Muscle of back (tissue), 3 donors: ENCODE measurements at regions not wholly inside any gene's neighbourhood (a gene's known extent, or its start where the extent isn't known, plus 50 kb on each side); places are given as distances from the start of the nearest gene placed in this dataset.
"Not testable (repeated sequence)": the region's sequence is repeated elsewhere in the genome, so short reads cannot be mapped to it uniquely, and the experiment has no call there.

ENCODE experiments used
- DNase-seq, 3 donors: peaks; one replicate each; pipeline versions ENCODE4 v3.0.0 to v3.0.0-alpha.2; 2013

GRCh38 chr5:34439601-34440000 lies 216.5 kb upstream of the RAI14 start:
- DNase-seq = no peak

- not testable (repeated sequence) for DNase-seq
Measured at GRCh38 chr5:34441767-34442166, 214.4 kb upstream of the RAI14 start.

- DNase-seq = no peak
Measured at GRCh38 chr5:34447424-34447823, 208.7 kb upstream of the RAI14 start.

- DNase-seq = no peak
Measured at GRCh38 chr5:34449639-34450038, 206.5 kb upstream of the RAI14 start.

GRCh38 chr5:34450338-34450737 lies 205.8 kb upstream of the RAI14 start:
- no peak for DNase-seq

GRCh38 chr5:34452170-34452828 lies 203.8 kb upstream of the RAI14 start:
- DNase-seq = no peak

GRCh38 chr5:34455098-34455497 lies 201.0 kb upstream of the RAI14 start:
- no peak for DNase-seq

- DNase-seq = no peak
Measured at GRCh38 chr5:34459908-34460307, 196.2 kb upstream of the RAI14 start.

- no peak for DNase-seq
Measured at GRCh38 chr5:34460496-34460895, 195.6 kb upstream of the RAI14 start.

- DNase-seq = no peak
Measured at GRCh38 chr5:34464829-34465228, 191.3 kb upstream of the RAI14 start.

GRCh38 chr5:34465301-34465700 lies 190.8 kb upstream of the RAI14 start:
- peak; percentile 40 to 54 (median 40) for DNase-seq

GRCh38 chr5:34466519-34467388 lies 189.4 kb upstream of the RAI14 start:
- not testable (repeated sequence) for DNase-seq

- DNase-seq = no peak
Measured at GRCh38 chr5:34467436-34467835, 188.7 kb upstream of the RAI14 start.

- DNase-seq = not testable (repeated sequence)
Measured at GRCh38 chr5:34467984-34468383, 188.1 kb upstream of the RAI14 start.

GRCh38 chr5:34469971-34470370 lies 186.2 kb upstream of the RAI14 start:
- no peak for DNase-seq

- DNase-seq = peak in 2 of 3 donors; percentile 55 to 74
Measured at GRCh38 chr5:34474573-34475021, 181.5 kb upstream of the RAI14 start.

- DNase-seq = no peak
Measured at GRCh38 chr5:34475249-34475966, 180.7 kb upstream of the RAI14 start.

- DNase-seq = no peak
Measured at GRCh38 chr5:34476941-34477565, 179.1 kb upstream of the RAI14 start.

- DNase-seq = no peak
Measured at GRCh38 chr5:34480810-34481528, 175.2 kb upstream of the RAI14 start.

GRCh38 chr5:34483442-34484033 lies 172.6 kb upstream of the RAI14 start:
- DNase-seq = no peak
